Muscle of arm (tissue), 1 donor: ENCODE measurements at regions not wholly inside any gene's neighbourhood (a gene's known extent, or its start where the extent isn't known, plus 50 kb on each side); places are given as distances from the start of the nearest gene placed in this dataset.
"Not testable (repeated sequence)": the region's sequence is repeated elsewhere in the genome, so short reads cannot be mapped to it uniquely, and the experiment has no call there.

Source experiments
- DNase-seq: peaks from one replicate; pipeline ENCODE4 v3.0.0-alpha.2; 2013

GRCh38 chr16:64122177-64122576, 999.7 kb downstream of the CDH11 start:
- no peak for DNase-seq

GRCh38 chr16:64121473-64121872, 1000.4 kb downstream of the CDH11 start:
- DNase-seq: no peak

DNA sequence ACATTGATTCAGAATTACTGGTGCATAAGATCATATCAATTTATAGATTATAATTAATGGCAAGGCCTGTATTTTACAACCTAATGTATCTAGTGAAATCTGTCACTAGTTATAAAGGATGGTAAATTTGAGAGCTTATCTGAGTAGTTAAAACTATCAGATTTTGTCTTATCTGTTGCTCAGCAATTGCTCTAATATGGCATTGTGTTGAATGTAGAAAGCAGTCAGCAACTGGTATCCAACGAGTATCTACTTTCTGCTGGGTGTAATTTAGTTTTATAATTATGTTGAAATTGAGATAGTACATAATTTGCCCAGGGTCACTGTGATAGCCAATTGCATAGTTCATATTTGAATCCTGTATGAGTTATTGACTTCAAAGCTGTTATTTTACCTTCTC, 1005.7 kb downstream of the CDH11 start:
- DNase-seq: no peak

DNA sequence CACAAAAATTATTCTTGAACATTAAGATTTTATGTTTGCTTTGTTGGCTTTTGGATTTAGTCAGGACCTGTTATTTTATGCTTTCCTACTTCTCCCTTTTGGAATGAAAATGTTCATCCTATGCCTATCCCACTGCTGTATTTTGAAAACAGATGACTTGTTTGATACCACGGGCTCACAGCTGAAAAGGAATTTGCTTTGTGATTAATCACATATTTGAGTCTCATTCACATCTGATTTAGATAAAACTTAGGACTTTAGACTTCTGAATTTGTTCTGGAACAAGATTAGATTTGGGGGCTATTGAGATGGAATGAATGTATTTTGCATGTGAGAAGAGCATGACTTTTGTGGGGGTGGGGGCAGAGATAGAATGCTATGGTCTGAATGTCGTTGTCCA, 1012.6 kb downstream of the CDH11 start:
- no peak for DNase-seq

DNA sequence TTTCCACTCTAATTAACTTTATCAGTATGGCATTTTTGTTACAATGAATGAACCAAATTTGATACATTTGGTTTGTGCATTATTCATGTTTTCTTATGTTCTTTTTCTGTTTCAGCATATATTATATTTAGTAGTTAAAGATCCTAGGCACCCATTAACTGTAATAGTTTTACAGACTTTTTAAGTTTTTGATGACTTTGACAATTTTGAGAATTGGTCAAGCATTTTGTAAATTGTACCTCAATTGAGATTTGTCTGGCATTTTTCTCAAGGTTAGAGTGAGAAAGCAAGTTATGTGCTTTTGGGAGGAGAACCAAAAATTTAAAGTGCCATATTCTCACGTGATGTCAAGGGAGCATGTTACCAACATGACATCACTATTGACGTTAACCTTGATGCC, 1019.2 kb downstream of the CDH11 start:
- DNase-seq: no peak

DNA sequence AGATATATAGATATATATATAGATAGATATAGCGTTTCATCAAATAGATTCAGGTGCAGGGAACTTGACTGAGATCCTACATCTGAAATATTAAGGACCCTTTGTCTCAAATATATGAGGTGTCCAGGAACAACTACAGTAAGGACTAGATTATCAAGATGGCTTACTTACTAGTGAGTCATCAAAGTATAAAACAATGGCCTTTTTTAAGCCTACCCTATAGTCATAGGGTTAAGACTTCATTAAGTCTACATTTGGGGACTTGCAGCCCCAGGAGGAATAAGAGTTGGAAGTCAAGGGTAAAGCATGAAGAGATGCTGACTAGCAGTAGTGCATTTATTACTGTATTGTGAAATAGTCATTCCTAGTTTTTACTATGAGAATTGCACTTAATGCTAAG, 1023.4 kb downstream of the CDH11 start:
- DNase-seq: no peak

DNA sequence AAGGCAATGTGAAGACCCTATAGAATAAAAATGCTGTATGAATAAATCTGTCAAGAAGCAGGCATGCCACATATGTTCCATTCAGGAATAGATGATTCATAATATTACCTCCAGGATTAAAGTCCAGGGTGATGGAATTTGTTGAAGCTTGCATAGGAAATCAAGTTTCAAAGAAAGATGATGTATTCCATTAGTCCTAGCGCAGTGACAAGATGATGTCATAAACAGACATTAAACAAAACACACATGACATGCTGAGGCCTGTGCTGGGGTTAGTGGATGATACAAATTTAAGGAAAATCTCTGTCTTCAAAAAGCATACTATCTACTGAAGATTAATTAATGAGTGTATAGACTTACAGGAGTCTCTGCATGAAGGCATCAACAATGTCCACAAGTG, 1025.2 kb downstream of the CDH11 start:
- no peak for DNase-seq

DNA sequence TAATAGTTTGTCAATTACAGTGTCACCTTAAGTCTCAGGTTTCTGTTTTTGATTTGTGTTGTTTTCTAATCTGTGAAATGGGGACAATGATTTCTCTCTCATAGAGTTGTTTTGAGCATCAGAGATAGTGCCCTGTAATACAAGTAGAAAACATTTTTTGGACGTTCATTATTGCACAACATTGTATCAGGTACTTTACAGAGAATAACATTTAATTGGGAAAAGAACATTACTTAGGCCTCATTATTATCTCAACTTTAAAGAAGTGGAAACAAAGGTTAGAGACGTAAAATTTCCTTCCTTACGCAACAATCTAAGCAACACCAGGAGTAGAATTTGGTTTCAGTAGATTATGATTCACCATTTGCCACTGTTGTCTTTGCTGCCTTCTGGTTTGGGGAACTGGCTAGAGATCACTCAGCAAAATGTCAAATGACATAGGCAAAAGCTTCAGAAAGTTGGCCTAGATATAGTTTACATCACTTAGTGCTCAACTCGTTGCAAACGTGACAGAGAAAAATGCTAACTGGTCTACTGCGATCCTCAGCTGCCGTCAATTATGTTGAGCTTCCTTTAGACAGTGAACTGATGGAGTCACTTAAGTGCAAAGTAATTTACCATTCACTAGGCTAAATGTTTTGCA, 1026.8 kb downstream of the CDH11 start:
- no peak for DNase-seq

DNA sequence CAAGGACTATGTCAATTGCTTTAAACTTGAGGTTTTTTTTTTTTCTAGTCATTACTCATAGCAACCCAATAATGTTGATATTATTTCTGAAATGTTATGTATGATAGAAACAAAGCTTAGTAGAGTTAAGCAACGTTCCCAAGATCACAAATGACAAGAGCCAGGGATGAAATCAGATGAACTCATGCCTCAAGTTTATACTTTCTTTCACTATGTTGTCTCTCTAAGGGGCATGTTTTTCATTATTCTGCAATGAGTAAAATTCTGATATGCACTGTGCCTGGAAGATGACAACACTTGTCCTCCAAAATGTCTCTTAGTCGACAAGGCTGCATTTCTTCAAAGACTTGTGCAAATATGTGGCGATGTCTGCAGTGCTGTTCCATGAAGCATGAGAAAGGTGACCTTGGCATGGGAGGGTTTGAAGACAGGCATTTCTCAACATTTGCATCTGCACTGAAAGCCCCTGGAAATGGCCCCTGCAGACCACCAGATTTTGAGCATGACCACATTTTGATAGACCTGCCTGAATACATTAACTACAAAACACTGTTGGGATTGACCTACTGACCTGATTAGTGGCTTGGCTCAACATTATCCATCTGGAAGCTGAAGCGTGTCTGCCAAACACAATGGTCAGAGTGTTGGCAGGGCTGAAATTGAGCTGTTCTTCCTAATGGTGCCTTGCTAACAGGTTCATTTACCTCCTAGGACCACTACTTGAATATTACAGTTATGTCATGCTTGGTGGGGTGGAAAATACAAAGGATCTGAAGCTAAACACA, 1027.5 kb downstream of the CDH11 start:
- no peak for DNase-seq

- no peak for DNase-seq
Measured at GRCh38 chr16:64092271-64092670, 1029.6 kb downstream of the CDH11 start.

- DNase-seq: no peak
Measured at GRCh38 chr16:64090327-64090726, 1031.5 kb downstream of the CDH11 start.

- DNase-seq: peak; percentile 15
Measured at GRCh38 chr16:64089697-64090096, 1032.2 kb downstream of the CDH11 start.

DNA sequence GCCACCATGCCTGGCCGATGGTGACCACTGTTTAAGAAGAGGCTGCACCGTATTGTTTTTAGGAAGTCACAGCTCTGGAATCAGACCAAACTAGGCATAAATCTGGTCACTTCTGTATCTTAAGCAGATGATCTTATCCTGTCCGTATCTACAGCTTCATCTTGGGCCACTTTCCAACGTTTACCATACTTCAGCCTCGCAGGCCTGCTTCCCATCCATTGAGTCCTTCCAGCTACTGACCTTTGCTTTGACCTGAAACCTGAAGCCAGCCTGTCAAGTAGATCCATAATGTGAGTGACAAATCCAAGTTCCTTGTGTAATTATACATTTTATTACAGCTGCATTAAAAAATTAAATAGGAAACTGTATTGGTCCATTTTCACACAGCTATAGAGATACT, 1033.0 kb downstream of the CDH11 start:
- DNase-seq: no peak

- no peak for DNase-seq
Measured at GRCh38 chr16:64085296-64085695, 1036.6 kb downstream of the CDH11 start.

DNA sequence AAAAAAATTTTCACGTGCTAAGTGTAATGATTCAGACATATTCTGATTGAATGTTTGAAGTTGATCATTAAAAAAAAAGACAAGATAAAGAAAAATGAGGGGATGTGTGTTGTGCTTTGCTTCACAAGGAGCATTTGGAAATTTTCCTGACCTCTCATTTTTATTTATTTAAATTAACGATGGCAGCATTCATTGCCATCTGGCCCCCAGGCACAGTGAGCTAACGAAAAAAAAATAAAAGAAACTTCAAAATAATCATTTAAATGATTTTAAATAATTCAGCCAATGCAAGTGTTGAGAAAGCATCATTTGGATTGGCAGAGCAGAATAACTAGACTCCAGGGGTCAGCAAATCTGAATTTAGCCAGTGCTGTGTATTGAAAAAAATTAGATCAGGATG, 1037.2 kb downstream of the CDH11 start:
- DNase-seq: no peak

DNA sequence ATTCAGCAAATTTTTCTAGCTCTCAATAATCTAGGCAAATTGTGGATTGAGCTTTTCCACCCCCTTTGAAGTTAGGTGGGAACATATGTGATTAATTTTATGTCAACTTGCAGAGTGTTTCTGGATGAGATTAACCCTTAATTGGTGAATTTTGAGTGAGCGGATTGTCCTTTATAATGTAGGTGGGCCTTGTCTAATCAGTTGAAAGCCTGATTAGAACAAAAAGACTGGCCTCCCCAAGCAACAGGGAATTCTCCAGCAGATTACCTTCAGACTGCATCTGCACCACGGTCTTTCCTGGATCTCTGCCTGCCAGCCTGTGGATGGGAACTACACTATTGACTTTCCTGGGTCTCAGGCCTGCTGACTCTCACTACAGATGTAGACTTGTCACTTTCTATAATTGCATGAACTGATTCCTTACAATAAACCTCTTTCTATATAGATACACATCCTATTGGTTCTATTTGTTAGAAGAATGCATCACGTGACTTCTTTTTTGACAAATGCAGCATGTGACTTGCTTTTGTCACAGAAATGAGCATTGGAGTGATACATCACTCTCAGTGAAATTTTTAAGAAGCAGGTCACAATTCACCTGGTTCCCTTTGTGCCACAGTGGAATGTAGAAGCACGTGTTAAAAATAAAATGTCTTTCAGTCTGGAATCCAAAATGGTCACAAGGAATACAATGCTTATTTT, 1038.3 kb downstream of the CDH11 start:
- no peak for DNase-seq

GRCh38 chr16:64077242-64077641, 1044.6 kb downstream of the CDH11 start:
- DNase-seq: no peak

DNA sequence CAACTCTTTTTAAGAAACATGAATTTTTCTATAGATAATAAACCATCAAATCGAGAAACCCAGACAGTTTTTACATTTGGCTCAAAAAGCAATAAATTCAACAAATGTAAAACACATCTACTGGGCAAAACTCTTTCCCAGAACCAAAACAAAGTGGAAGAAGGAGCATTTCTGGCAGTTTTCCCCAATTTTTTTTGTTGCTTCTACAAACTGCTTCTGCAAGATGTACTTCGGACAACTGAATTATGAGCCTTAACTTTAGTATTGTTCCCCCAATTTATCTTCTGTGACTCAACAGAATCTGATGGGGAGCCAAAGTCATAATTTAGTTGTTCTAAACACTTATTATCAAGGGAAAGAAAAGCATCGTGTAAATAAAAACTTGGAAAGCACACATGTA, 1047.2 kb downstream of the CDH11 start:
- peak; percentile 53 for DNase-seq

DNA sequence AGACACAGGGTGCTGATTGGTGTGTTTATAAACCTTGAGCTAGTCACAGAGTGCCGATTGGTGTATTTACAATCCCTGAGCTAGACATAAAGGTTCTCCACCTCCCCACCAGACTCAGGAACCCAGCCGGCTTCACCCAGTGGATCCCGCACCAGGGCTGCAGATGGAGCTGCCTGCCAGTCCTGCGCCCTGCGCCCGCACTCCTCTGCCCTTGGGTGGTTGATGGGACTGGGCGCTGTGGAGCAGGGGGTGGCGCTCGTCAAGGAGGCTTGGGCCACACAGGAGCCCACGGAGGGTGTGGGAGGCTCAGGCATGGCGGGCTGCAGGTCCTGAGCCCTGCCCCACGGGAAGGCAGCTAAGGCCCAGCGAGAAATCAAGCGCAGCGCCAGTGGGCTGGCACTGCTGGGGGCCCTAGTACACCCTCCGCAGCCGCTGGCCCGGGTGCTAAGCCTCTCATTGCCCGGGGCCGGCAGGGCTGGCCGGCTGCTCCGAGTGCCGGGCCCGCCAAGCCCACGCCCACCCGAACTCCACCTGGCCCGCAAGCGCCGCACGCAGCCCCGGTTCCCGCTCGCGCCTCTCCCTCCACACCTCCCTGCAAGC, 1049.6 kb downstream of the CDH11 start:
- not testable (repeated sequence) for DNase-seq

- no peak for DNase-seq
Measured at GRCh38 chr16:64065523-64065922, 1056.3 kb downstream of the CDH11 start.

DNA sequence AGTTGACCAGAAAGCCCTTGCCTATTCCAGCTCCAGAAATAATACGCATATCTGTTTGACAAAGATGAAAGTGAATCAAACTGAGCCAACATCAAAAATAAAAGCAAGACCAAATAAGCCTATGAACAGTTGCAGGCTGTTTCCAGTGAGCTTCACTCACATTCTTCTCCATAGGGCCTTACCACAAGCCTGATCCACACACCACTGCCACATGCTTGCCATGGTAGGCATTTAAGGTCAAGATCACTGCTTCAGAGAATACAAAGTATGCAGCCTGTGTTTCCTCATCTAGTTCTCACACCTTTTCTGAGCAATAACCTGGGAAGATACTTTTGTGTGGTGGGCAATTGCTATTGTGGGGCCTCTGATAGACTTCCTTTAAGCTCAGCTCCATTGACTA, 1060.2 kb downstream of the CDH11 start:
- no peak for DNase-seq

DNA sequence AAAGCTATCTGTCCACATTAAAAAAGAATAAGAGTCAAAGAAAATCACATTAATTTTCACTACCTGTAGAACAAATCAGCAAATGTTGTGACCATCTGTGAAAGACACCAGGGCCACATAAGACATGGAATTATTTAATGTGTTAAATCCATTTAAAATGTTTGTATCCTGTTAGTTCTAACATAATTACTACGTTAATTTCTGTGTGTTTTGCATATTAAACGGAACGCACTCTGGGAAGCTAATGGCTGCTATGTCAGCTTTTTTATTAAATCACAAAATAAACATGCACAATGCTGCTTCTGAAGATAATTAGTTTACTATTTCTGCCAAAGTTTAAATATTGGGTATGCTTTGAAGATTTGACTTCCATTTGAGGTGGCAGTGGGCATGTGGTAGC, 1061.2 kb downstream of the CDH11 start:
- no peak for DNase-seq

- no peak for DNase-seq
Measured at GRCh38 chr16:64058685-64059084, 1063.2 kb downstream of the CDH11 start.
